ENCODE measurements at regions not wholly inside any gene's neighbourhood (a gene's known extent, or its start where the extent isn't known, plus 50 kb on each side); places are given as distances from the start of the nearest gene placed in this dataset.

GRCh38 chr10:69749178-69750010 lies 52.3 kb upstream of the COL13A1 start:
- TF ChIP-seq, protein P1, sequence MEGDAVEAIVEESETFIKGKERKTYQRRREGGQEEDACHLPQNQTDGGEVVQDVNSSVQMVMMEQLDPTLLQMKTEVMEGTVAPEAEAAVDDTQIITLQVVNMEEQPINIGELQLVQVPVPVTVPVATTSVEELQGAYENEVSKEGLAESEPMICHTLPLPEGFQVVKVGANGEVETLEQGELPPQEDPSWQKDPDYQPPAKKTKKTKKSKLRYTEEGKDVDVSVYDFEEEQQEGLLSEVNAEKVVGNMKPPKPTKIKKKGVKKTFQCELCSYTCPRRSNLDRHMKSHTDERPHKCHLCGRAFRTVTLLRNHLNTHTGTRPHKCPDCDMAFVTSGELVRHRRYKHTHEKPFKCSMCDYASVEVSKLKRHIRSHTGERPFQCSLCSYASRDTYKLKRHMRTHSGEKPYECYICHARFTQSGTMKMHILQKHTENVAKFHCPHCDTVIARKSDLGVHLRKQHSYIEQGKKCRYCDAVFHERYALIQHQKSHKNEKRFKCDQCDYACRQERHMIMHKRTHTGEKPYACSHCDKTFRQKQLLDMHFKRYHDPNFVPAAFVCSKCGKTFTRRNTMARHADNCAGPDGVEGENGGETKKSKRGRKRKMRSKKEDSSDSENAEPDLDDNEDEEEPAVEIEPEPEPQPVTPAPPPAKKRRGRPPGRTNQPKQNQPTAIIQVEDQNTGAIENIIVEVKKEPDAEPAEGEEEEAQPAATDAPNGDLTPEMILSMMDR (IDR thresholded peaks at IDR 0.05), result no peak
- TF ChIP-seq POLR2AphosphoS5 (IDR thresholded peaks at IDR 0.05), result no peak
- no peak for TF ChIP-seq POLR2A (IDR thresholded peaks at IDR 0.05)
- TF ChIP-seq EP300 (IDR thresholded peaks at IDR 0.05), result no peak
